Activated gamma-delta T cell treated with anti-CD3 and anti-CD28 coated beads, Interleukin-2, amount 50 U/mL, for 16 hours (primary cell): ENCODE measurements at regions not wholly inside any gene's neighbourhood (a gene's known extent, or its start where the extent isn't known, plus 50 kb on each side); places are given as distances from the start of the nearest gene placed in this dataset.

Experiments
- DNase-seq: peaks from one replicate; pipeline ENCODE4 v3.0.0-alpha.2; 2020; ENCODE audit warnings: low read depth

GRCh38 chr6:18784794-18785193, 397.6 kb downstream of the RNF144B start:
- DNase-seq, result no peak

- no peak for DNase-seq
These were observed 398.8 kb downstream of the RNF144B start for GRCh38 chr6:18785810-18786490.

GRCh38 chr6:18792866-18793265, 405.7 kb downstream of the RNF144B start:
- no peak for DNase-seq

- DNase-seq, result no peak
These were observed 408.6 kb downstream of the RNF144B start for GRCh38 chr6:18795726-18796125.

GRCh38 chr6:18820725-18821124, 433.6 kb downstream of the RNF144B start:
- no peak for DNase-seq

DNA sequence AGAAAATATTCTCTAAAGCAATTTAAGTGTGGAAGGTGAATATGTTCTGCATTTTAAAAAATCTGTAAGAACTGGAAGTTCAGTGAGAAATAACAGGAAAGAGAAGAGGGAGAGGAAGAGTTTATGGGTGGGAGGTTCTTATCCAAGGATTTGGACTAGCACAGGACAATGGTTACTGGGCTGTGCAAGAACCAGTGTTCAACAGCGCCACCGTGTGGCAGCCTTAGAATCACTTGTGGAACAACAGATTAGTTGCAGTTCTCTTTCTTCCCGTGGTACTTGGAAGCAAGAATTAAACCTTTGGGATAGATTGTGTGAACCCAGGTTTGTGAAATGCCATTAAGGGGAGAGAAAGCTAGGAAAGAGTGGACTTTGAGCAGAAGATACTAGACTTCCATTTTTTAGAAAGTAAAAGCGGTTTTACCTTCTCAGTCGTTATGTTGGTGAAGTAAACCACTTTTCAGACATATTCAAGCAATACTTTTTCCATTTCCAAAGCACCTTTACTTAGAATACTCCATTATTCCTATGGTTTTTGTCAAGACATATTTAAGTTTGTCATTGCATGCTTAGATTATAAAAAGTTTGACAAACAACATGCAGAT, 436.7 kb downstream of the RNF144B start:
- DNase-seq, result no peak

DNA sequence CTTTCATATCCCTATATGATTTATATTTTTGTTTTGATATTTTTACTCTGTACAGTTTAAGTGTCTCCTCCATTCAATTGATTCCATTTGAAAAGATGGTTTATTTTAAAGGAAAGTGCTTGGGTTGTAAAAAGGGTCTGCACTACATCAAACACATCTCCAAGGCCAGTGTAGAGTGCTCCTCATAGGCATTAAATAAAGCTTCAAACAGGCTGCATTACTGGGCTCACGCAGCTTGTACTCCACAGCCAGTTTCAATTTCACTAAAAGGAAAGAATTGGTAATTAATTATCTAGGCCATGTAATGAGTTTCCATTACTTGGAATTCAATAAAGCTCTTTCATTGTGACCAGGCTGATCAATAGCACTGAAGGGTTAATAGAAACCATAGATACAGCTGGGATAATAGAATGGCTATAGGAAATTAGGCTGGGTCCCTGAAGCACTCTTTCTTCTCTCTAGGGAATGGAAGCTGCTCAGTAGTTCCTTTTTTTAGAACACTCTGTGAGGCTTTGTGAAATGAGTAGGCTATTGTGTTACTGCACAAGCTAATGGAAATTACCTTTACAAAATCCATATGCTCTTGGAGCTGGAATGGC, 442.2 kb downstream of the RNF144B start:
- DNase-seq, result no peak

DNA sequence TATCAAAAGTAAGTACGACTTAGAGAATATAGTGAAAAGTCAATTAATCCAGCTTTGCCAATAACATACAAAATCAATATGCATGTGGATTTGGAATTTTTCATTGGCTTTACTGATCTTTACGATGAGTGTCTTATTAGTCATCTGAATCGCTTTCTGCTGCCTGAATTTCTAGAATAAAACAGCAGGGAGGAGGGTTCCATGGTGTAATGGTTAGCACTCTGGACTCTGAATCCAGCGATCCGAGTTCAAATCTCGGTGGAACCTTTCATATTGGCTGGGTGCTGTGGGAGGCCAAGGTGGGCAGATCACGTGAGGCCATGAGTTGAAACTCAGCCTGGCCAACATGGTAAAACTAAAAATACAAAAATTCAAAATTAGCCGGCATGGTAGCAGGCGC, 448.8 kb downstream of the RNF144B start:
- no peak for DNase-seq

- no peak for DNase-seq
These were observed 449.9 kb downstream of the RNF144B start for GRCh38 chr6:18837013-18837412.

GRCh38 chr6:18842534-18842933, 455.4 kb downstream of the RNF144B start:
- DNase-seq, result no peak

- no peak for DNase-seq
These were observed 458.7 kb downstream of the RNF144B start for GRCh38 chr6:18845896-18846295.

DNA sequence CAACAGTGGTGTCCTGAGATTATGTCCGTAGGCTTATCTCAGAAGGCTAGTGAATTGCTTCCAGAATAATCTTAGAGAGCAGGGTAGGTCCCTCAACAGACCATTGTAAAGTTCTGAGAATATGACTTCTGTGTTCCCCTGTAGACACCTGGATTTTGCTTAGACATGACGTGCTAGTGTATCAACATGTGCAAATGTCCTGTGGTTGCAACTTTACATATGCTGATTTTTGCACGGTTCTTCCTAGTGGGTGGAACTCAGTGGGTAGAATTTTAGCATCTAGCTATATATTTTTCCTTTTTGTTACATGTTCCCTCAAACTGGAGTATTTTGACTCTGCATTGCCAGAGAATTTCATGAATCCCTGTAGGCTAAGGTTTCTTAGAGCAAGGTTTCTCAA, 459.2 kb downstream of the RNF144B start:
- DNase-seq, result no peak

DNA sequence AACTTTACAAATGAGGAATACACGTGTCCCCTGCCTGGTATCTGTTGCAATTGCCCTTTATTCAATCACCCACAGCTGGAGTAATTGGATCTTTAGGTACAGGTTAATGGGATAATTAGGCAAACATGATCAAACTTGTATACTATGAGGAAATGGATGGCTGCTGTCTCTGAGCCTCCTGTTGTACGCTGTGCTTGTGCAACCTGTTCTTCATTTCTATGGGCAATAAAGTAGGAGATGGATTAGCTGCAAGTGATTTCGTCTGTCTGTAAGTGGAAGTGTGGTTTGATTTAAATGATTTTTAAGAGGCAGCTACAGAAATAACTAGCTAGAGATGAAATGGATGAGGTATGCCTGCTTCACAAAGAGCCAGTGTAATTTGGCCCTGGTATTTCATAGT, 474.1 kb downstream of the RNF144B start:
- DNase-seq, result no peak

GRCh38 chr6:18883268-18883667, 496.1 kb downstream of the RNF144B start:
- DNase-seq, result no peak

DNA sequence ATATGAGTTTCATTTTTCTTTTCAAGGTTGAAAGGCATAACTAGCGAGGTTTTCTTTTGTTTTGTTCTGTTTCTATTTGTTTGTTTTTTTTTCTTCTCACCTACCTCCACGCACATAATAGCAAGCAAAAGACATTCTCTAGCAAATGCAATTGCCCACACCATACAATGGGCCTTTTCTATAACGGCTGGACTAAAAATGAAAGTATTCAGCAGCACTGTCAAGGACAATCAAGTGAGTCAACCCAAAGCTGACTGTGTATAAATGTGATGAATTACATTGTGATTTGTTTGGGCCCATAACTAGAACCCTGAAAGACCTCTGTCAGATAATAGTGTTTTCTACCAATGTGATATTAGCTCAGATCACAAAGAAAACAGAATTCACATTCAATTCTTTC, 496.7 kb downstream of the RNF144B start:
- no peak for DNase-seq

GRCh38 chr6:18893540-18894269, 506.6 kb downstream of the RNF144B start:
- no peak for DNase-seq

- no peak for DNase-seq
These were observed 510.2 kb downstream of the RNF144B start for GRCh38 chr6:18897350-18897749.

- no peak for DNase-seq
These were observed 517.5 kb downstream of the RNF144B start for GRCh38 chr6:18904681-18905080.

DNA sequence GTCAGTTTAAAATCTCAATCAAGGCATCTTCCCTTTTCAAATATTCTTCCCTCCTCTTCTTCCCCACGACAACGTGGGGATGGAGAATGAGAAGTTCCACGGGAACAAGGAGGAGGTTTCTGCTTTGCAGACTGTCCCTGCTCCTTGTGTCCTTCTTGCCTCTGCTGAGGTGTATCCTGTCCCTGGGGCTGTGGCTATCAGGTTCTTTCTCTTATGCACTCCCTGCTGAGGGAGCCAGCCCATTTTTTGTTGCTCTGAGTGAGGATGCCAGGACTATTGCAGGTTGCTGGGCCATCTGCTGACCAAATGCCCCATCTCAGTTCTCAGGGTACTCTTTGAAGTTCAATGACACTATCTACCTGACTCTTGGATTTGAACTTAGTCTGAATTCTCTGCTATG, 533.6 kb downstream of the RNF144B start:
- no peak for DNase-seq

- DNase-seq, result no peak
These were observed 543.9 kb downstream of the RNF144B start for GRCh38 chr6:18931086-18931485.

- DNase-seq, result no peak
These were observed 571.0 kb downstream of the RNF144B start for GRCh38 chr6:18958146-18958545.

- no peak for DNase-seq
These were observed 574.4 kb downstream of the RNF144B start for GRCh38 chr6:18961566-18961965.

DNA sequence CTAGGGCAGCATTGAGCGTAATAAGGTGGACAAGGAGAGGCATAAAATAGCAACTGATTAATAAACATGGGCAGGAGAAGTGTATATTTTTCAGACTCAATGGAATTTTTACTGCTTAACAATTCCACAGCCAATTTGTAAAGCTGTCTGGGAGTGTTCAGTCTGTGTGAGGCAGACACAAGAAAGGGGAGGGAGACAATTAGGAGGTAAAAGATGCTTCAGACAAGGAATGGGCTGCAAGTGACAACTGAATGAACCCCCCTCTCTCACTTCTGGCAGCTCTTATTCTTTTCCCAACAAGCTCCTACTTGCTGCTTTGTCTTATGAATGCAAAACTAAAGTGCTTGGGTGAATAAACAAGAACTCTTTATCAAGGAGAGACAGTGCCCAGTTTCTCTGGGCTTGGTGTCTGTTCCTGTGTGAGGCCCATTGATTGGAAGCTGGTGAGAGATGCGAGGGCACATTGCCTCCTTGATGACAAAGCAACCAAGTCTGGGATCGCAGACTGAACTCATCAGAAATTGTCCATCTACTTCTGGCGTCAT, 575.3 kb downstream of the RNF144B start:
- no peak for DNase-seq
